ENCODE measurements at regions not wholly inside any gene's neighbourhood (a gene's known extent, or its start where the extent isn't known, plus 50 kb on each side); places are given as distances from the start of the nearest gene placed in this dataset.

- DNase-seq (ENCODE audit: low read depth in 4 of 4, low spot score in 1 of 4): no peak
These were observed 338.7 kb downstream of the CDH2 start for GRCh38 chr18:27838225-27838624.

- DNase-seq (ENCODE audit: low read depth in 4 of 4, low spot score in 1 of 4): no peak
These were observed 350.8 kb downstream of the CDH2 start for GRCh38 chr18:27826101-27826500.

- no peak for DNase-seq (ENCODE audit: low read depth in 4 of 4, low spot score in 1 of 4)
These were observed 351.2 kb downstream of the CDH2 start for GRCh38 chr18:27825689-27826088.

- no peak for DNase-seq (ENCODE audit: low read depth in 4 of 4, low spot score in 1 of 4)
These were observed 351.9 kb downstream of the CDH2 start for GRCh38 chr18:27824841-27825681.

GRCh38 chr18:27824275-27824674 is 352.7 kb downstream of the CDH2 start:
- DNase-seq (ENCODE audit: low read depth in 4 of 4, low spot score in 1 of 4): no peak

- no peak for DNase-seq (ENCODE audit: low read depth in 4 of 4, low spot score in 1 of 4)
These were observed 353.9 kb downstream of the CDH2 start for GRCh38 chr18:27823053-27823452.

GRCh38 chr18:27808683-27809082 is 368.2 kb downstream of the CDH2 start:
- no peak for DNase-seq (ENCODE audit: low read depth in 4 of 4, low spot score in 1 of 4)

- no peak for DNase-seq (ENCODE audit: low read depth in 4 of 4, low spot score in 1 of 4)
These were observed 373.0 kb downstream of the CDH2 start for GRCh38 chr18:27803957-27804356.

GRCh38 chr18:27797484-27797883 is 379.4 kb downstream of the CDH2 start:
- no peak for DNase-seq (ENCODE audit: low read depth in 4 of 4, low spot score in 1 of 4)

- DNase-seq (ENCODE audit: low read depth in 4 of 4, low spot score in 1 of 4): no peak
These were observed 382.6 kb downstream of the CDH2 start for GRCh38 chr18:27794181-27794926.

- no peak for DNase-seq (ENCODE audit: low read depth in 4 of 4, low spot score in 1 of 4)
These were observed 383.7 kb downstream of the CDH2 start for GRCh38 chr18:27793013-27793785.

GRCh38 chr18:27789406-27789805 is 387.5 kb downstream of the CDH2 start:
- no peak for DNase-seq (ENCODE audit: low read depth in 4 of 4, low spot score in 1 of 4)

GRCh38 chr18:27787547-27787946 is 389.4 kb downstream of the CDH2 start:
- DNase-seq (ENCODE audit: low read depth in 4 of 4, low spot score in 1 of 4): no peak

GRCh38 chr18:27785815-27786471 is 391.0 kb downstream of the CDH2 start:
- no peak for DNase-seq (ENCODE audit: low read depth in 4 of 4, low spot score in 1 of 4)

GRCh38 chr18:27780061-27780745 is 396.7 kb downstream of the CDH2 start:
- DNase-seq (ENCODE audit: low read depth in 4 of 4, low spot score in 1 of 4): no peak

- DNase-seq (ENCODE audit: low read depth in 4 of 4, low spot score in 1 of 4): no peak
These were observed 398.0 kb downstream of the CDH2 start for GRCh38 chr18:27778925-27779324.

GRCh38 chr18:27778441-27778840 is 398.5 kb downstream of the CDH2 start:
- DNase-seq (ENCODE audit: low read depth in 4 of 4, low spot score in 1 of 4): no peak

GRCh38 chr18:27772081-27772480 is 404.8 kb downstream of the CDH2 start:
- no peak for DNase-seq (ENCODE audit: low read depth in 4 of 4, low spot score in 1 of 4)

- no peak for DNase-seq (ENCODE audit: low read depth in 4 of 4, low spot score in 1 of 4)
These were observed 405.4 kb downstream of the CDH2 start for GRCh38 chr18:27771571-27771970.

GRCh38 chr18:27769152-27769551 is 407.8 kb downstream of the CDH2 start:
- no peak for DNase-seq (ENCODE audit: low read depth in 4 of 4, low spot score in 1 of 4)

GRCh38 chr18:27763936-27764335 is 413.0 kb downstream of the CDH2 start:
- DNase-seq (ENCODE audit: low read depth in 4 of 4, low spot score in 1 of 4): no peak

Measured in stimulated activated CD4-positive, alpha-beta T cell treated with anti-CD3 and anti-CD28 coated beads, Interleukin-1b, Interleukin-23, amount 100 ng/mL, for 24 hours (primary cell).